GM21717 (cell line): ENCODE measurements at regions not wholly inside any gene's neighbourhood (a gene's known extent, or its start where the extent isn't known, plus 50 kb on each side); places are given as distances from the start of the nearest gene placed in this dataset.
A peak's percentile ranks its signal among the peaks of the same experiment; 100 is the strongest.
"Not testable (repeated sequence)": the region's sequence is repeated elsewhere in the genome, so short reads cannot be mapped to it uniquely, and the experiment has no call there.

Experiments
- ATAC-seq: cut with Tn5 transposase; IDR thresholded peaks from one replicate; pipeline ENCODE4 v1.9.1; 2021; ENCODE audit warnings: mild to moderate bottlenecking, moderate library complexity; ENCODE audit not compliant: unreplicated experiment

GRCh38 chr6:115467726-115468125 lies 593.0 kb downstream of the FRK start:
- no peak for ATAC-seq

- ATAC-seq = no peak
Measured at GRCh38 chr6:115460913-115461312, 599.8 kb downstream of the FRK start.

GRCh38 chr6:115456848-115457247 lies 603.8 kb downstream of the FRK start:
- no peak for ATAC-seq

GRCh38 chr6:115443825-115444478 lies 616.7 kb downstream of the FRK start:
- no peak for ATAC-seq

GRCh38 chr6:115442323-115442722 lies 618.4 kb downstream of the FRK start:
- ATAC-seq = no peak

GRCh38 chr6:115441651-115442050 lies 619.0 kb downstream of the FRK start:
- ATAC-seq = no peak

- ATAC-seq = no peak
Measured at GRCh38 chr6:115415378-115415777, 645.3 kb downstream of the FRK start.

GRCh38 chr6:115414916-115415315 lies 645.8 kb downstream of the FRK start:
- ATAC-seq = not testable (repeated sequence)

GRCh38 chr6:115411756-115412155 lies 648.9 kb downstream of the FRK start:
- ATAC-seq = no peak

GRCh38 chr6:115404446-115404845 lies 656.2 kb downstream of the FRK start:
- ATAC-seq = no peak

- ATAC-seq = no peak
Measured at GRCh38 chr6:115398607-115399006, 662.1 kb downstream of the FRK start.

- ATAC-seq = no peak
Measured at GRCh38 chr6:115396112-115396906, 664.4 kb downstream of the FRK start.

GRCh38 chr6:115393821-115394220 lies 666.9 kb downstream of the FRK start:
- no peak for ATAC-seq

GRCh38 chr6:115370202-115370601 lies 690.5 kb downstream of the FRK start:
- ATAC-seq = no peak

- no peak for ATAC-seq
Measured at GRCh38 chr6:115365783-115366182, 694.9 kb downstream of the FRK start.

- ATAC-seq = peak; percentile 91
Measured at GRCh38 chr6:115363379-115363778, 697.3 kb downstream of the FRK start.

GRCh38 chr6:115362234-115362633 lies 698.5 kb downstream of the FRK start:
- ATAC-seq = no peak

- no peak for ATAC-seq
Measured at GRCh38 chr6:115360602-115361325, 699.9 kb downstream of the FRK start.

GRCh38 chr6:115358616-115359015 lies 702.1 kb downstream of the FRK start:
- no peak for ATAC-seq

GRCh38 chr6:115356371-115356770 lies 704.3 kb downstream of the FRK start:
- no peak for ATAC-seq

- ATAC-seq = no peak
Measured at GRCh38 chr6:115323001-115323400, 737.7 kb downstream of the FRK start.

- no peak for ATAC-seq
Measured at GRCh38 chr6:115319823-115320222, 740.9 kb downstream of the FRK start.
